GM12878 (cell line): ENCODE measurements at regions not wholly inside any gene's neighbourhood (a gene's known extent, or its start where the extent isn't known, plus 50 kb on each side); places are given as distances from the start of the nearest gene placed in this dataset.

ENCODE experiments used
- ASH2L ChIP-seq: fragments of 300-600, 200-600 bp; sonication (generic); IDR thresholded peaks from 2 replicates; pipeline ENCODE4 v1.6.1; 2017; ENCODE audit warnings: low read depth, mild to moderate bottlenecking, borderline replicate concordance
- ATF3 ChIP-seq: IDR thresholded peaks from 2 replicates; pipeline ENCODE4 v1.6.1; 2011; ENCODE audit warnings: low read depth, mild to moderate bottlenecking, low read length, moderate library complexity, borderline replicate concordance; ENCODE audit errors: extremely low read depth
- CTCF ChIP-seq, 3 experiments: IDR thresholded peaks in 2 of 3; conservative IDR thresholded peaks in 1 of 3; 2 replicates each; pipeline ENCODE4 v1.5.1; 2011; ENCODE audit warnings: low read depth in 3 of 3, low read length in 3 of 3, mild to moderate bottlenecking in 3 of 3, control low read depth in 2 of 3, moderate library complexity in 2 of 3, inconsistent platforms in 1 of 3, mixed read lengths in 1 of 3; ENCODE audit not compliant: control insufficient read depth in 2 of 3, insufficient read depth in 1 of 3; ENCODE audit errors: extremely low read depth in 1 of 3
- ELK1 ChIP-seq: IDR thresholded peaks from 2 replicates; pipeline ENCODE4 v1.6.1; 2012; ENCODE audit warnings: low read depth, low read length, improper control_type of control experiment
- ESRRA ChIP-seq: IDR thresholded peaks from 2 replicates; pipeline ENCODE4 v1.6.1; 2012; ENCODE audit warnings: mild to moderate bottlenecking, low read length, improper control_type of control experiment
- EZH2 ChIP-seq: IDR thresholded peaks from 2 replicates; pipeline ENCODE4 v1.6.1; 2012; ENCODE audit warnings: low read depth, mild to moderate bottlenecking, control low read depth, inconsistent platforms, low read length, borderline replicate concordance; ENCODE audit not compliant: control insufficient read depth
- JUNB ChIP-seq: IDR thresholded peaks from 2 replicates; pipeline ENCODE4 v1.6.1; 2016; ENCODE audit warnings: antibody characterized with exemption, mild to moderate bottlenecking
- POLR2A ChIP-seq: IDR thresholded peaks from 2 replicates; pipeline ENCODE4 v1.6.1; 2011; ENCODE audit warnings: low read depth, mild to moderate bottlenecking, low read length
- SREBF2 ChIP-seq: IDR thresholded peaks from 2 replicates; pipeline ENCODE4 v1.6.1; 2012; ENCODE audit warnings: mild to moderate bottlenecking, low read length
- TAF1 ChIP-seq: IDR thresholded peaks from 2 replicates; pipeline ENCODE4 v1.6.1; 2011; ENCODE audit warnings: mild to moderate bottlenecking, low read depth, low read length, borderline replicate concordance
- ZNF217 ChIP-seq: fragments of 450-650 bp; IDR thresholded peaks from 2 replicates; pipeline ENCODE4 v1.6.1; 2017; ENCODE audit warnings: antibody characterized with exemption, mild to moderate bottlenecking
- TF ChIP-seq, protein P1 (sequence below): fragments of 450-650 bp; IDR thresholded peaks from 2 replicates; pipeline ENCODE4 v1.6.1; 2017; ENCODE audit warnings: mild to moderate bottlenecking, low read depth, inconsistent platforms; ENCODE audit not compliant: poor library complexity, severe bottlenecking
- TF ChIP-seq, protein P2 (sequence below): IDR thresholded peaks from 2 replicates; pipeline ENCODE4 v1.6.1; 2011; ENCODE audit warnings: mild to moderate bottlenecking, low read depth, low read length, moderate library complexity; ENCODE audit not compliant: insufficient replicate concordance
- TF ChIP-seq, protein P3 (sequence below): IDR thresholded peaks from 2 replicates; pipeline ENCODE4 v1.6.1; 2012; ENCODE audit warnings: improper control_type of control experiment, low read depth, low read length; ENCODE audit not compliant: insufficient replicate concordance

- TF ChIP-seq CTCF (IDR thresholded peaks at IDR 0.05 in 2 of 3, conservative IDR thresholded peaks at IDR 0.05 in 1 of 3; ENCODE audit: control insufficient read depth in 2 of 3, extremely low read depth in 1 of 3, insufficient read depth in 1 of 3, low read depth in 3 of 3, low read length in 3 of 3) (no peak), ASH2L (no peak), JUNB (no peak), SREBF2 (no peak), EZH2 (no peak), ZNF217 (no peak), POLR2A (no peak), ELK1 (no peak), ATF3 (no peak), ESRRA (no peak), TAF1 (no peak)
- TF ChIP-seq, protein P1, sequence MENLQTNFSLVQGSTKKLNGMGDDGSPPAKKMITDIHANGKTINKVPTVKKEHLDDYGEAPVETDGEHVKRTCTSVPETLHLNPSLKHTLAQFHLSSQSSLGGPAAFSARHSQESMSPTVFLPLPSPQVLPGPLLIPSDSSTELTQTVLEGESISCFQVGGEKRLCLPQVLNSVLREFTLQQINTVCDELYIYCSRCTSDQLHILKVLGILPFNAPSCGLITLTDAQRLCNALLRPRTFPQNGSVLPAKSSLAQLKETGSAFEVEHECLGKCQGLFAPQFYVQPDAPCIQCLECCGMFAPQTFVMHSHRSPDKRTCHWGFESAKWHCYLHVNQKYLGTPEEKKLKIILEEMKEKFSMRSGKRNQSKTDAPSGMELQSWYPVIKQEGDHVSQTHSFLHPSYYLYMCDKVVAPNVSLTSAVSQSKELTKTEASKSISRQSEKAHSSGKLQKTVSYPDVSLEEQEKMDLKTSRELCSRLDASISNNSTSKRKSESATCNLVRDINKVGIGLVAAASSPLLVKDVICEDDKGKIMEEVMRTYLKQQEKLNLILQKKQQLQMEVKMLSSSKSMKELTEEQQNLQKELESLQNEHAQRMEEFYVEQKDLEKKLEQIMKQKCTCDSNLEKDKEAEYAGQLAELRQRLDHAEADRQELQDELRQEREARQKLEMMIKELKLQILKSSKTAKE = no peak
- TF ChIP-seq, protein P2, sequence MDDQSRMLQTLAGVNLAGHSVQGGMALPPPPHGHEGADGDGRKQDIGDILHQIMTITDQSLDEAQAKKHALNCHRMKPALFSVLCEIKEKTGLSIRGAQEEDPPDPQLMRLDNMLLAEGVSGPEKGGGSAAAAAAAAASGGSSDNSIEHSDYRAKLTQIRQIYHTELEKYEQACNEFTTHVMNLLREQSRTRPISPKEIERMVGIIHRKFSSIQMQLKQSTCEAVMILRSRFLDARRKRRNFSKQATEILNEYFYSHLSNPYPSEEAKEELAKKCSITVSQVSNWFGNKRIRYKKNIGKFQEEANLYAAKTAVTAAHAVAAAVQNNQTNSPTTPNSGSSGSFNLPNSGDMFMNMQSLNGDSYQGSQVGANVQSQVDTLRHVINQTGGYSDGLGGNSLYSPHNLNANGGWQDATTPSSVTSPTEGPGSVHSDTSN = no peak
- TF ChIP-seq, protein P3, sequence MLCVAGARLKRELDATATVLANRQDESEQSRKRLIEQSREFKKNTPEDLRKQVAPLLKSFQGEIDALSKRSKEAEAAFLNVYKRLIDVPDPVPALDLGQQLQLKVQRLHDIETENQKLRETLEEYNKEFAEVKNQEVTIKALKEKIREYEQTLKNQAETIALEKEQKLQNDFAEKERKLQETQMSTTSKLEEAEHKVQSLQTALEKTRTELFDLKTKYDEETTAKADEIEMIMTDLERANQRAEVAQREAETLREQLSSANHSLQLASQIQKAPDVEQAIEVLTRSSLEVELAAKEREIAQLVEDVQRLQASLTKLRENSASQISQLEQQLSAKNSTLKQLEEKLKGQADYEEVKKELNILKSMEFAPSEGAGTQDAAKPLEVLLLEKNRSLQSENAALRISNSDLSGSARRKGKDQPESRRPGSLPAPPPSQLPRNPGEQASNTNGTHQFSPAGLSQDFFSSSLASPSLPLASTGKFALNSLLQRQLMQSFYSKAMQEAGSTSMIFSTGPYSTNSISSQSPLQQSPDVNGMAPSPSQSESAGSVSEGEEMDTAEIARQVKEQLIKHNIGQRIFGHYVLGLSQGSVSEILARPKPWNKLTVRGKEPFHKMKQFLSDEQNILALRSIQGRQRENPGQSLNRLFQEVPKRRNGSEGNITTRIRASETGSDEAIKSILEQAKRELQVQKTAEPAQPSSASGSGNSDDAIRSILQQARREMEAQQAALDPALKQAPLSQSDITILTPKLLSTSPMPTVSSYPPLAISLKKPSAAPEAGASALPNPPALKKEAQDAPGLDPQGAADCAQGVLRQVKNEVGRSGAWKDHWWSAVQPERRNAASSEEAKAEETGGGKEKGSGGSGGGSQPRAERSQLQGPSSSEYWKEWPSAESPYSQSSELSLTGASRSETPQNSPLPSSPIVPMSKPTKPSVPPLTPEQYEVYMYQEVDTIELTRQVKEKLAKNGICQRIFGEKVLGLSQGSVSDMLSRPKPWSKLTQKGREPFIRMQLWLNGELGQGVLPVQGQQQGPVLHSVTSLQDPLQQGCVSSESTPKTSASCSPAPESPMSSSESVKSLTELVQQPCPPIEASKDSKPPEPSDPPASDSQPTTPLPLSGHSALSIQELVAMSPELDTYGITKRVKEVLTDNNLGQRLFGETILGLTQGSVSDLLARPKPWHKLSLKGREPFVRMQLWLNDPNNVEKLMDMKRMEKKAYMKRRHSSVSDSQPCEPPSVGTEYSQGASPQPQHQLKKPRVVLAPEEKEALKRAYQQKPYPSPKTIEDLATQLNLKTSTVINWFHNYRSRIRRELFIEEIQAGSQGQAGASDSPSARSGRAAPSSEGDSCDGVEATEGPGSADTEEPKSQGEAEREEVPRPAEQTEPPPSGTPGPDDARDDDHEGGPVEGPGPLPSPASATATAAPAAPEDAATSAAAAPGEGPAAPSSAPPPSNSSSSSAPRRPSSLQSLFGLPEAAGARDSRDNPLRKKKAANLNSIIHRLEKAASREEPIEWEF = no peak
Measured at GRCh38 chr11:28471537-28471936, 363.3 kb downstream of the METTL15 start.
